H9 (cell line): ENCODE measurements at regions not wholly inside any gene's neighbourhood (a gene's known extent, or its start where the extent isn't known, plus 50 kb on each side); places are given as distances from the start of the nearest gene placed in this dataset.

Experiments
- DNase-seq: peaks from one replicate; pipeline ENCODE4 v3.0.0-alpha.2; 2017
- H2AFZ ChIP-seq: one replicate; pipeline ENCODE4 v1.6.1; 2013; ENCODE audit warnings: mild to moderate bottlenecking, low read length, control low read depth, moderate library complexity
- H2AK5ac ChIP-seq: 2 replicates; pipeline ENCODE4 v1.6.1; 2013; ENCODE audit warnings: low read length, control low read depth, mixed read lengths; ENCODE audit not compliant: insufficient read length
- H2BK120ac ChIP-seq: one replicate; pipeline ENCODE4 v1.6.1; 2013; ENCODE audit warnings: low read depth, mild to moderate bottlenecking, low read length, control low read depth, inconsistent platforms; ENCODE audit not compliant: poor library complexity, severe bottlenecking
- H2BK12ac ChIP-seq: 2 replicates; pipeline ENCODE4 v1.6.1; 2013; ENCODE audit warnings: low read length, control low read depth, mixed read lengths, low read depth; ENCODE audit not compliant: insufficient read length
- H2BK15ac ChIP-seq: 2 replicates; pipeline ENCODE4 v1.6.1; 2013; ENCODE audit warnings: low read depth, low read length, control low read depth
- H2BK20ac ChIP-seq: one replicate; pipeline ENCODE4 v1.6.1; 2013; ENCODE audit warnings: low read depth, mild to moderate bottlenecking, low read length, control low read depth, inconsistent platforms; ENCODE audit not compliant: poor library complexity, severe bottlenecking
- H2BK5ac ChIP-seq: 2 replicates; pipeline ENCODE4 v1.6.1; 2013; ENCODE audit warnings: low read length, control low read depth, mixed read lengths; ENCODE audit not compliant: insufficient read length
- H3K14ac ChIP-seq: 2 replicates; pipeline ENCODE4 v1.6.1; 2013; ENCODE audit warnings: low read length, control low read depth; ENCODE audit not compliant: insufficient read depth
- H3K18ac ChIP-seq: 2 replicates; pipeline ENCODE4 v1.6.1; 2013; ENCODE audit warnings: low read depth, mild to moderate bottlenecking, mixed read lengths, low read length, control low read depth; ENCODE audit not compliant: insufficient read length
- H3K23ac ChIP-seq: 2 replicates; pipeline ENCODE4 v1.6.1; 2013; ENCODE audit warnings: low read length, control low read depth, mixed read lengths, low read depth; ENCODE audit not compliant: insufficient read length
- H3K23me2 ChIP-seq: 2 replicates; pipeline ENCODE4 v1.6.1; 2013; ENCODE audit warnings: low read depth, mild to moderate bottlenecking, mixed read lengths, low read length, control low read depth; ENCODE audit not compliant: insufficient read length, poor library complexity, severe bottlenecking
- H3K27ac ChIP-seq: 2 replicates; pipeline ENCODE4 v1.5.1; 2013; ENCODE audit warnings: low read length, control low read depth, mixed read lengths, low read depth; ENCODE audit not compliant: insufficient read length
- H3K27me3 ChIP-seq: 2 replicates; pipeline ENCODE4 v1.6.1; 2013; ENCODE audit warnings: low read length, control low read depth, inconsistent platforms; ENCODE audit not compliant: insufficient read depth
- H3K4ac ChIP-seq: 2 replicates; pipeline ENCODE4 v1.6.1; 2013; ENCODE audit warnings: low read depth, mild to moderate bottlenecking, control low read depth, inconsistent platforms, low read length, moderate library complexity
- H3K4me1 ChIP-seq: 2 replicates; pipeline ENCODE4 v1.6.1; 2013; ENCODE audit warnings: low read length, control low read depth, inconsistent platforms; ENCODE audit not compliant: insufficient read depth
- H3K4me2 ChIP-seq: 2 replicates; pipeline ENCODE4 v1.6.1; 2013; ENCODE audit warnings: low read length, control low read depth, mixed read lengths; ENCODE audit not compliant: insufficient read length, insufficient read depth
- H3K56ac ChIP-seq: 2 replicates; pipeline ENCODE4 v1.6.1; 2013; ENCODE audit warnings: low read depth, mild to moderate bottlenecking, mixed read lengths, low read length, control low read depth; ENCODE audit not compliant: insufficient read length
- H3K79me1 ChIP-seq: 2 replicates; pipeline ENCODE4 v1.6.1; 2013; ENCODE audit warnings: low read depth, mild to moderate bottlenecking, moderate library complexity, low read length, control low read depth, inconsistent platforms; ENCODE audit not compliant: insufficient read depth, poor library complexity, severe bottlenecking
- H3K79me2 ChIP-seq: 2 replicates; pipeline ENCODE4 v1.6.1; 2013; ENCODE audit warnings: low read length, control low read depth, inconsistent platforms; ENCODE audit not compliant: insufficient read depth
- H3K9ac ChIP-seq: 2 replicates; pipeline ENCODE4 v1.6.1; 2013; ENCODE audit warnings: low read length, control low read depth, mixed read lengths; ENCODE audit not compliant: insufficient read length; ENCODE audit errors: extremely low read depth
- H3K9me3 ChIP-seq: one replicate; pipeline ENCODE4 v1.6.1; 2013; ENCODE audit warnings: low read depth, low read length, inconsistent platforms; ENCODE audit not compliant: control insufficient read depth
- H3T11ph ChIP-seq: one replicate; pipeline ENCODE4 v1.6.1; 2013; ENCODE audit warnings: mild to moderate bottlenecking, low read length, control low read depth, inconsistent platforms
- H4K20me1 ChIP-seq: one replicate; pipeline ENCODE4 v1.6.1; 2013; ENCODE audit not compliant: control insufficient read depth, insufficient read length, insufficient read depth
- H4K5ac ChIP-seq: 2 replicates; pipeline ENCODE4 v1.6.1; 2013; ENCODE audit warnings: low read depth, mild to moderate bottlenecking, mixed read lengths, low read length, control low read depth; ENCODE audit not compliant: insufficient read length
- H4K8ac ChIP-seq: replicated peaks from 2 replicates; pipeline ENCODE4 v1.6.1; 2013; ENCODE audit warnings: low read length, control low read depth, mixed read lengths, low read depth; ENCODE audit not compliant: insufficient read length
- H4K91ac ChIP-seq: 2 replicates; pipeline ENCODE4 v1.6.1; 2013; ENCODE audit warnings: low read depth, mild to moderate bottlenecking, moderate library complexity, mixed read lengths, low read length, control low read depth; ENCODE audit not compliant: insufficient read length
- H3K27ac Mint-ChIP-seq, 3 experiments: 2 replicates in 2 of 3; 3 replicates in 1 of 3; pipeline ENCODE4 v1.8.0; 2020 to 2021; ENCODE audit warnings: mixed read lengths in 3 of 3, mild to moderate bottlenecking in 1 of 3, moderate library complexity in 1 of 3
- H3K27me3 Mint-ChIP-seq: 2 replicates; pipeline ENCODE4 v1.8.0; 2021; ENCODE audit warnings: low read depth, mild to moderate bottlenecking, moderate library complexity, mixed read lengths
- H3K36me3 Mint-ChIP-seq, 3 experiments: 2 replicates in 2 of 3; 3 replicates in 1 of 3; pipeline ENCODE4 v1.8.0; 2020 to 2021; ENCODE audit warnings: low read depth in 3 of 3, mixed read lengths in 3 of 3; ENCODE audit not compliant: insufficient read depth in 1 of 3
- H3K4me1 Mint-ChIP-seq, 2 experiments: 2 replicates each; pipeline ENCODE4 v1.8.0; 2020; ENCODE audit warnings: mixed read lengths in 2 of 2
- H3K4me3 Mint-ChIP-seq, 2 experiments: 2 replicates in 1 of 2; 3 replicates in 1 of 2; pipeline ENCODE4 v1.8.0; 2020 to 2021; ENCODE audit warnings: mild to moderate bottlenecking in 2 of 2, mixed read lengths in 2 of 2, moderate library complexity in 1 of 2
- H3K9me3 Mint-ChIP-seq, 2 experiments: 2 replicates in 1 of 2; 3 replicates in 1 of 2; pipeline ENCODE4 v1.8.0; 2020; ENCODE audit warnings: mild to moderate bottlenecking in 2 of 2, mixed read lengths in 2 of 2, moderate library complexity in 1 of 2
- CTCF ChIP-seq: fragments of 200-600 bp; sonication (generic); conservative IDR thresholded peaks from 3 replicates; pipeline ENCODE4 v1.8.0; 2021; ENCODE audit warnings: antibody characterized with exemption, mild to moderate bottlenecking
- WGBS: extraction: QIAGEN DNeasy Blood & Tissue Kit; methylation state at CpG from one replicate; pipeline ENCODE4 v1.1.7; 2013; ENCODE audit warnings: missing lambda C conversion rate, low lambda C conversion rate, mixed read lengths; ENCODE audit not compliant: insufficient read length; ENCODE audit errors: extremely low coverage; 5-methylcytosine and 5-hydroxymethylcytosine counted together

GRCh38 chr4:125572601-125573000, 257.8 kb downstream of the FAT4 start:
- DNase-seq = no peak
- H3K14ac ChIP-seq = no peak overlapping the region
- no peak overlapping the region for H3K56ac ChIP-seq
- H2AK5ac ChIP-seq = no peak overlapping the region
- H3K4me1 Mint-ChIP-seq = no peaks in the 10 kb centered on the region; a peak in 1 of 4 replicates
- no peak overlapping the region for H3K4me2 ChIP-seq
- no peak overlapping the region for H3K27ac ChIP-seq
- no peaks in the 10 kb centered on the region; the same call in 1 of the 2 replicates for H3K27me3 Mint-ChIP-seq
- H3K79me1 ChIP-seq = no peaks in the 10 kb centered on the region
- H2AFZ ChIP-seq = no peak overlapping the region
- H3T11ph ChIP-seq = no peak overlapping the region
- H4K8ac ChIP-seq = no peak overlapping the region
- no peaks in the 10 kb centered on the region for H3K79me2 ChIP-seq
- H3K36me3 Mint-ChIP-seq = peaks cover 5 to 26% (median 12%) of the 10 kb centered on the region in 3 experiments; a peak in 4 of 7 replicates
- H3K27ac Mint-ChIP-seq = no peak overlapping the region
- H3K4ac ChIP-seq = no peak overlapping the region
- no peak overlapping the region for H4K91ac ChIP-seq
- H2BK5ac ChIP-seq = no peak overlapping the region
- H2BK12ac ChIP-seq = no peak overlapping the region
- no peaks in the 10 kb centered on the region for H4K20me1 ChIP-seq
- no peak overlapping the region for H2BK120ac ChIP-seq
- no peak overlapping the region for H2BK20ac ChIP-seq
- no peak overlapping the region for H2BK15ac ChIP-seq
- H3K9me3 Mint-ChIP-seq = peaks cover 5 to 13% of the 10 kb centered on the region in 2 experiments; a peak in 4 of 5 replicates
- H3K9ac ChIP-seq = no peak overlapping the region
- no peaks in the 10 kb centered on the region for H3K9me3 ChIP-seq
- no peak overlapping the region for H3K23ac ChIP-seq
- no peaks in the 10 kb centered on the region for H3K4me1 ChIP-seq
- no peak overlapping the region for H3K4me3 Mint-ChIP-seq
- no peak overlapping the region for H4K5ac ChIP-seq
- H3K23me2 ChIP-seq = no peaks in the 10 kb centered on the region
- no peaks in the 10 kb centered on the region for H3K27me3 ChIP-seq
- no peak for TF ChIP-seq CTCF
- no CpG with 5 or more reads among the region's 3 CpGs for WGBS
- no peak overlapping the region for H3K18ac ChIP-seq
